Nephron progenitor cell (in vitro differentiated cells): ENCODE measurements at regions not wholly inside any gene's neighbourhood (a gene's known extent, or its start where the extent isn't known, plus 50 kb on each side); places are given as distances from the start of the nearest gene placed in this dataset.

Experiments used
- DNase-seq: peaks from one replicate; pipeline ENCODE4 v3.0.0; 2021
- H3K27ac Mint-ChIP-seq: 2 replicates; pipeline ENCODE4 v1.8.0; 2021; ENCODE audit warnings: mild to moderate bottlenecking, moderate library complexity, mixed read lengths
- H3K27me3 Mint-ChIP-seq: 2 replicates; pipeline ENCODE4 v1.8.0; 2021; ENCODE audit warnings: mild to moderate bottlenecking, low read depth, mixed read lengths; ENCODE audit not compliant: poor library complexity
- H3K36me3 Mint-ChIP-seq: 2 replicates; pipeline ENCODE4 v1.8.0; 2021; ENCODE audit warnings: low read depth, mixed read lengths
- H3K4me1 Mint-ChIP-seq: 2 replicates; pipeline ENCODE4 v1.8.0; 2021; ENCODE audit warnings: mixed read lengths
- H3K4me3 Mint-ChIP-seq: 2 replicates; pipeline ENCODE4 v1.8.0; 2021; ENCODE audit warnings: mild to moderate bottlenecking, moderate library complexity, mixed read lengths
- H3K9me3 Mint-ChIP-seq: 2 replicates; pipeline ENCODE4 v1.8.0; 2021; ENCODE audit warnings: mild to moderate bottlenecking, moderate library complexity, mixed read lengths
- TF ChIP-seq, protein P1 (sequence below): fragments of 200-600 bp; sonication (generic); IDR thresholded peaks from 2 replicates; pipeline ENCODE4 v1.5.0; 2021; ENCODE audit warnings: antibody characterized with exemption

GRCh38 chr12:76611533-76611932 lies 52.0 kb upstream of the OSBPL8 start:
- H3K4me1 Mint-ChIP-seq: no peaks in the 10 kb centered on the region
- H3K27ac Mint-ChIP-seq: no peak overlapping the region
- TF ChIP-seq, protein P1, sequence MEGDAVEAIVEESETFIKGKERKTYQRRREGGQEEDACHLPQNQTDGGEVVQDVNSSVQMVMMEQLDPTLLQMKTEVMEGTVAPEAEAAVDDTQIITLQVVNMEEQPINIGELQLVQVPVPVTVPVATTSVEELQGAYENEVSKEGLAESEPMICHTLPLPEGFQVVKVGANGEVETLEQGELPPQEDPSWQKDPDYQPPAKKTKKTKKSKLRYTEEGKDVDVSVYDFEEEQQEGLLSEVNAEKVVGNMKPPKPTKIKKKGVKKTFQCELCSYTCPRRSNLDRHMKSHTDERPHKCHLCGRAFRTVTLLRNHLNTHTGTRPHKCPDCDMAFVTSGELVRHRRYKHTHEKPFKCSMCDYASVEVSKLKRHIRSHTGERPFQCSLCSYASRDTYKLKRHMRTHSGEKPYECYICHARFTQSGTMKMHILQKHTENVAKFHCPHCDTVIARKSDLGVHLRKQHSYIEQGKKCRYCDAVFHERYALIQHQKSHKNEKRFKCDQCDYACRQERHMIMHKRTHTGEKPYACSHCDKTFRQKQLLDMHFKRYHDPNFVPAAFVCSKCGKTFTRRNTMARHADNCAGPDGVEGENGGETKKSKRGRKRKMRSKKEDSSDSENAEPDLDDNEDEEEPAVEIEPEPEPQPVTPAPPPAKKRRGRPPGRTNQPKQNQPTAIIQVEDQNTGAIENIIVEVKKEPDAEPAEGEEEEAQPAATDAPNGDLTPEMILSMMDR: no peak
- no peaks in the 10 kb centered on the region for H3K9me3 Mint-ChIP-seq
- no peaks in the 10 kb centered on the region for H3K36me3 Mint-ChIP-seq
- no peak overlapping the region for H3K4me3 Mint-ChIP-seq
- DNase-seq: no peak
- no peaks in the 10 kb centered on the region for H3K27me3 Mint-ChIP-seq

DNA sequence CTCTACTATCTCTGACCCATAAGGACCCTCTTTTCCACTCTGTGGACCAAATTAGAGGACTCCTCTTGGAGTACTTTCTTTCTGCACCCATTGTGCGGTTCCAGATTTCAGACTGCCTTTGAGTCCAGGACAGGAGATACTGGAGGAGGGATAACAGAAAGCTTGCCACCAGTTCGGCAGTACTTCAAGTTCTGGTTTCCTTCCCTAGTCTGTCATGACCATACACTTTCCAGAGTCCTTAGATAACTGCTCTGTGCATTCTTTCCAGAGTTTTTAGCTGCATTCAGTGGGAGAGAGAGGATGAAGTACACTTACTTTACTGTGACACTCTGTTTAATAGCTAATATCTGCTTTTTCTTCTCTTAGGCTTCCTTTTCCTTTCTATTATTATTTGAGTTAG lies 54.8 kb upstream of the OSBPL8 start:
- no peak overlapping the region for H3K27ac Mint-ChIP-seq
- H3K36me3 Mint-ChIP-seq: no peaks in the 10 kb centered on the region
- DNase-seq: no peak
- H3K4me1 Mint-ChIP-seq: no peaks in the 10 kb centered on the region
- no peaks in the 10 kb centered on the region for H3K27me3 Mint-ChIP-seq
- H3K4me3 Mint-ChIP-seq: no peak overlapping the region
- no peaks in the 10 kb centered on the region for H3K9me3 Mint-ChIP-seq
- TF ChIP-seq, protein P1: no peak

DNA sequence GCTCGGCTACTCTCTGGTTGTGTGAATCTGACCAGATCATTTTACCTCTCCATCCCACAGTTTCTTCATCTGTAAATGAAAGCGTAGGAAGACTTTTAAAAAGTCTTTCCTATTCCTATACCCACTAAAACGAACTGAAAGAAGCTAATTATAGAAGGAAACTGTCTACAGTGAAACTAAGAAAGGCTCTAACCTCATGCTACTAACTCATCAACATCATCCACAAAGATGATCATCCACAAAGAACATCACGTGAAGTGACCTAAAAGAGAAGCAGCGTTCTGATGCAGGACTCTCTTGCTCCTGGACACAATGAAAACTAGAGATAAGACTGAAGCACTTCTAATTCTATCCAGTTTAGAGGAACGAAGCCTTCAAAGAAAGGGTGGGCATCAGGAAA lies 58.5 kb upstream of the OSBPL8 start:
- no peak for DNase-seq
- Mint-ChIP-seq H3K9me3 (no peaks in the 10 kb centered on the region), H3K27ac (no peak overlapping the region), H3K4me3 (no peak overlapping the region), H3K27me3 (no peaks in the 10 kb centered on the region), H3K4me1 (no peaks in the 10 kb centered on the region), H3K36me3 (no peaks in the 10 kb centered on the region)
- TF ChIP-seq, protein P1: no peak

DNA sequence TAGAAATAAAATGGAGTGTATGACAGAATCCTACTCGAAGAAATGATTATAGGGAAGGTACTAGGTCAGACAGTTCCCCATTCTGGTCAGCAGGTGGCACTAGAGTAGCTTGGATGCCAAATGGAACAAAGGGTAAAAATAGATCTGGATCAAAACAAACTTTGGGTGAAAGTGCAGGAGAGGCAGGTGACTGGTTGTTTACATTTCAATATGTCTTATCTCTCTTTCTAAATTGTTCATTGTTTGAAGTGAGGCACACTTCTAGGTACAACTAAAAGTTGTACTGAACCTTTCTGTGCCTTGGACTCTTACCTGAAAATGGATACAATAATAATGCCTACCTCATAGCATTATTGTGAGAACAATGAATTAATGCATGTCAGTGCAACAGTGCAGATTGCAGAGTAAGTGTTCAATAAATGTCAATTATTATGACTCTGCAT lies 62.0 kb upstream of the OSBPL8 start:
- peak; percentile 73 for DNase-seq
- Mint-ChIP-seq H3K9me3 (no peaks in the 10 kb centered on the region), H3K4me3 (no peak overlapping the region), H3K27me3 (no peaks in the 10 kb centered on the region), H3K4me1 (peaks cover 5% of the 10 kb centered on the region), H3K27ac (no peak overlapping the region), H3K36me3 (no peaks in the 10 kb centered on the region)
- TF ChIP-seq, protein P1: peak; percentile 99

GRCh38 chr12:76622351-76622750 lies 62.8 kb upstream of the OSBPL8 start:
- DNase-seq: no peak
- TF ChIP-seq, protein P1: no peak
- Mint-ChIP-seq H3K27me3 (no peaks in the 10 kb centered on the region), H3K9me3 (no peaks in the 10 kb centered on the region), H3K4me1 (peaks cover 5% of the 10 kb centered on the region), H3K27ac (no peak overlapping the region), H3K4me3 (no peak overlapping the region), H3K36me3 (no peaks in the 10 kb centered on the region)

DNA sequence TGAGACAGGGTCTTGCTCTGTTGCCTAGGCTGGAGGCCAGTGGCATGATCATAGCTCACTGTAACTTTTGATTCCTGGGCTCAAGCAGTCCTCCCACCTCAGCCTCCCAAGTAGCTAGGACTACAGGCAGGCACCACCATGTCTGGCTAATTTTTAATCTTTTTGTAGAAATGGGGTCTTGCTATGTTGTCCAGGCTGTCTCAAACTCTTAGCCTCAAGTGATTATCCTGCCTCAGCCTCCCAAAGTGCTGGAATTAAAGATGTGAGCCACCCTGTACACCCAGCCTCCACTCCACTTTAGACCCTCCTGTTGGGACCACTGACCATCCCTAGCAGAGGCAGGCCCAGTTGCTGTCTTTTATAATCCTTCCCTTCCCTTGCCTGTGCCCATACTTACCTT lies 63.3 kb upstream of the OSBPL8 start:
- no peak overlapping the region for H3K4me3 Mint-ChIP-seq
- H3K27ac Mint-ChIP-seq: no peak overlapping the region
- no peaks in the 10 kb centered on the region for H3K9me3 Mint-ChIP-seq
- DNase-seq: no peak
- H3K36me3 Mint-ChIP-seq: no peaks in the 10 kb centered on the region
- TF ChIP-seq, protein P1: no peak
- H3K4me1 Mint-ChIP-seq: peaks cover 5% of the 10 kb centered on the region
- no peaks in the 10 kb centered on the region for H3K27me3 Mint-ChIP-seq
